ENCODE measurements at regions not wholly inside any gene's neighbourhood (a gene's known extent, or its start where the extent isn't known, plus 50 kb on each side); places are given as distances from the start of the nearest gene placed in this dataset.

DNA sequence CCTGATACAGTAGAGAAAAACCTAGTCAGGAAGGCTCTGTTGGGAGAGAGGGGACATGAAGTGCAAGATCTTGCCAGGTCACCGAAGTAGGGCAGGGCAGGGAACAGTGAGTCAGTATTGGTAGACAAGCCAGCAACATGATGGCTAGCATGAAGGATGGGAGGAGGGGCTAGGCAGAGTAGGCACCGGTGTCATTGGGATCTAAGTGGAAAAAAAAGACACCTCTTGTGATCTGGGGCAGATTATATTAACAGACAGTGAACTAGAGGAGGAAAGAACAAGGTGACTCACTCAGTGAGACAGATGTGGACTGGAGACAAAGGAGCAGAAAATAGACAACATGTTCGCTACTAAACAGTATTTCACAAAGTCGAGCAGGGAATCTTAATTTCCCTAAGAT, 149.2 kb upstream of the SLC24A5 start:
- no peak overlapping the region for H3K4me2 ChIP-seq (ENCODE audit: low read length)
- H2BK12ac ChIP-seq (ENCODE audit: low read length): no peak overlapping the region
- no peaks in the 10 kb centered on the region for H3K79me2 ChIP-seq (ENCODE audit: control insufficient read depth, insufficient read depth, low read length, poor library complexity)
- no peak overlapping the region for H4K91ac ChIP-seq (ENCODE audit: low read depth, low read length)
- no peaks in the 10 kb centered on the region for H3K9me3 ChIP-seq (ENCODE audit: insufficient read depth, low read depth, low read length)
- H4K8ac ChIP-seq (ENCODE audit: low read depth, low read length): no peak overlapping the region
- H3K18ac ChIP-seq (ENCODE audit: low read length): no peak overlapping the region
- no peak overlapping the region for H3K14ac ChIP-seq (ENCODE audit: low read length)
- no peak overlapping the region for H3K4ac ChIP-seq (ENCODE audit: low read depth, low read length)
- no peak overlapping the region for H2AFZ ChIP-seq (ENCODE audit: insufficient read depth, low read length, poor library complexity)
- H2AK5ac ChIP-seq (ENCODE audit: low read length): no peak overlapping the region
- H3K36me3 ChIP-seq (ENCODE audit: control insufficient read depth in 1 of 2, insufficient read depth in 2 of 2, low read length in 2 of 2): no peaks in the 10 kb centered on the region
- no peak overlapping the region for H2BK120ac ChIP-seq (ENCODE audit: insufficient read depth, low read length, poor library complexity)
- no peaks in the 10 kb centered on the region for H3K4me1 ChIP-seq (ENCODE audit: control insufficient read depth in 1 of 2, insufficient read depth in 2 of 2, low read length in 2 of 2)
- H4K12ac ChIP-seq (ENCODE audit: low read depth, low read length): no peak overlapping the region
- H3K23ac ChIP-seq (ENCODE audit: low read length): no peak overlapping the region
- WGBS (ENCODE audit: extremely low coverage, insufficient coverage, insufficient read length): no CpG with 5 or more reads among the region's 4 CpGs
- DNase-seq: no peak
- no peaks in the 10 kb centered on the region for H3K79me1 ChIP-seq (ENCODE audit: low read length)
- H3K9ac ChIP-seq (ENCODE audit: low read length): no peak overlapping the region
- H2BK5ac ChIP-seq (ENCODE audit: low read depth, low read length, poor library complexity): no peak overlapping the region
- no peak overlapping the region for H3K27ac ChIP-seq (ENCODE audit: low read depth, low read length)
- H3K4me3 ChIP-seq (ENCODE audit: low read depth, low read length): no peak overlapping the region
- H3K27me3 ChIP-seq (ENCODE audit: insufficient read depth, low read length): no peaks in the 10 kb centered on the region

DNA sequence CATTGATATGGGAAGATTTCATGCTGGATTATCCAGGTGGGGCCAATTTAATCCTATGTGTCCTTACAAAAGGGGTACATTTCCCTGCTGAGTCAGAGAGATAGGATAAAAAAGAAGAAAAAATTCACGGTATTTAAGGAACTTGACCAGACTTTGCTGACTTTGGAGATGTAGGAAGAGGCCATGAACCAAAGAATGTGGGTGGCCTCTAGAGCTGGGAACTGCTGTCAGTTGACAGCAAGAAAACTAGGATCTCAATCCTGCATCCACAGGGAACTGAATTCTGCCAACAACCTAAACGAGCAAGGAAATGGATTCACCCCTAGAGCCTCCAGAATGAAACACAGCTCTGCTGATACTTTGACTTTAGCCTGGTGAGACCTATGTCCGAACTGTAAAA, 148.1 kb upstream of the SLC24A5 start:
- Histone ChIP-seq H2AK5ac (ENCODE audit: low read length) (no peak overlapping the region), H3K79me2 (ENCODE audit: control insufficient read depth, insufficient read depth, low read length, poor library complexity) (no peaks in the 10 kb centered on the region), H3K9me3 (ENCODE audit: insufficient read depth, low read depth, low read length) (no peaks in the 10 kb centered on the region), H3K36me3 (ENCODE audit: control insufficient read depth in 1 of 2, insufficient read depth in 2 of 2, low read length in 2 of 2) (no peaks in the 10 kb centered on the region), H4K8ac (ENCODE audit: low read depth, low read length) (no peak overlapping the region), H3K4ac (ENCODE audit: low read depth, low read length) (no peak overlapping the region), H3K79me1 (ENCODE audit: low read length) (no peaks in the 10 kb centered on the region), H4K12ac (ENCODE audit: low read depth, low read length) (no peak overlapping the region), H2BK120ac (ENCODE audit: insufficient read depth, low read length, poor library complexity) (no peak overlapping the region), H3K9ac (ENCODE audit: low read length) (no peak overlapping the region), H3K27ac (ENCODE audit: low read depth, low read length) (no peak overlapping the region), H3K23ac (ENCODE audit: low read length) (no peak overlapping the region), H2AFZ (ENCODE audit: insufficient read depth, low read length, poor library complexity) (no peak overlapping the region), H2BK12ac (ENCODE audit: low read length) (no peak overlapping the region), H3K14ac (ENCODE audit: low read length) (no peak overlapping the region), H2BK5ac (ENCODE audit: low read depth, low read length, poor library complexity) (no peak overlapping the region), H3K4me3 (ENCODE audit: low read depth, low read length) (no peak overlapping the region), H3K4me1 (ENCODE audit: control insufficient read depth in 1 of 2, insufficient read depth in 2 of 2, low read length in 2 of 2) (no peaks in the 10 kb centered on the region), H4K91ac (ENCODE audit: low read depth, low read length) (no peak overlapping the region), H3K18ac (ENCODE audit: low read length) (no peak overlapping the region), H3K4me2 (ENCODE audit: low read length) (no peak overlapping the region), H3K27me3 (ENCODE audit: insufficient read depth, low read length) (no peaks in the 10 kb centered on the region)
- peak in 1 of 2 donors; percentile 11 for DNase-seq
- WGBS (ENCODE audit: extremely low coverage, insufficient coverage, insufficient read length): no CpG with 5 or more reads among the region's 3 CpGs

DNA sequence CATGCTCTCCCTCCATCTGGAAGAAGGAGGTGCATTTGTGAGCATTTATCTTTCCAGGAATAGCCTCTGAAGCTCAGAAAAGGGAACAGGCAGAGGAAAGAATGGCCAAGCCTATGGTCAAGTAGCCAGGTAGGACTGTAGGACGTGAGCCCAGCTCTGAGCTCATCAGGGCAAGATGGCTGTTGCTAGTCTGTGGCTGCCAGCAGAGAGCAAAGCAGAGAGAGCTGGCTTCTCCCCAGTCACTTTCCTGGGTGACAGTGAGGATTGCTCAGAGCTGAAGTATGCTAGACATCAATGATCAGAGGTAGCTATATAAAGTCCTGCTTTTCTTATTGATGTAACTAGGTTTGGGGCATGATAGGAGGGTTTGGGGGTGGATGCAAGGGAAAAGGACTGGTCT, 146.1 kb upstream of the SLC24A5 start:
- Histone ChIP-seq H3K4me3 (ENCODE audit: low read depth, low read length) (no peak overlapping the region), H4K12ac (ENCODE audit: low read depth, low read length) (no peak overlapping the region), H4K8ac (ENCODE audit: low read depth, low read length) (no peak overlapping the region), H3K4ac (ENCODE audit: low read depth, low read length) (no peak overlapping the region), H3K79me2 (ENCODE audit: control insufficient read depth, insufficient read depth, low read length, poor library complexity) (no peaks in the 10 kb centered on the region), H3K79me1 (ENCODE audit: low read length) (no peaks in the 10 kb centered on the region), H3K14ac (ENCODE audit: low read length) (no peak overlapping the region), H3K27ac (ENCODE audit: low read depth, low read length) (no peak overlapping the region), H3K4me1 (ENCODE audit: control insufficient read depth in 1 of 2, insufficient read depth in 2 of 2, low read length in 2 of 2) (no peaks in the 10 kb centered on the region), H3K27me3 (ENCODE audit: insufficient read depth, low read length) (no peaks in the 10 kb centered on the region), H3K9ac (ENCODE audit: low read length) (no peak overlapping the region), H2BK5ac (ENCODE audit: low read depth, low read length, poor library complexity) (no peak overlapping the region), H3K4me2 (ENCODE audit: low read length) (no peak overlapping the region), H3K23ac (ENCODE audit: low read length) (no peak overlapping the region), H2AK5ac (ENCODE audit: low read length) (no peak overlapping the region), H3K9me3 (ENCODE audit: insufficient read depth, low read depth, low read length) (no peaks in the 10 kb centered on the region), H2BK120ac (ENCODE audit: insufficient read depth, low read length, poor library complexity) (no peak overlapping the region), H3K36me3 (ENCODE audit: control insufficient read depth in 1 of 2, insufficient read depth in 2 of 2, low read length in 2 of 2) (no peaks in the 10 kb centered on the region), H3K18ac (ENCODE audit: low read length) (no peak overlapping the region), H2AFZ (ENCODE audit: insufficient read depth, low read length, poor library complexity) (no peak overlapping the region), H2BK12ac (ENCODE audit: low read length) (no peak overlapping the region), H4K91ac (ENCODE audit: low read depth, low read length) (no peak overlapping the region)
- DNase-seq: no peak
- no CpG with 5 or more reads among the region's 1 CpG for WGBS (ENCODE audit: extremely low coverage, insufficient coverage, insufficient read length)

DNA sequence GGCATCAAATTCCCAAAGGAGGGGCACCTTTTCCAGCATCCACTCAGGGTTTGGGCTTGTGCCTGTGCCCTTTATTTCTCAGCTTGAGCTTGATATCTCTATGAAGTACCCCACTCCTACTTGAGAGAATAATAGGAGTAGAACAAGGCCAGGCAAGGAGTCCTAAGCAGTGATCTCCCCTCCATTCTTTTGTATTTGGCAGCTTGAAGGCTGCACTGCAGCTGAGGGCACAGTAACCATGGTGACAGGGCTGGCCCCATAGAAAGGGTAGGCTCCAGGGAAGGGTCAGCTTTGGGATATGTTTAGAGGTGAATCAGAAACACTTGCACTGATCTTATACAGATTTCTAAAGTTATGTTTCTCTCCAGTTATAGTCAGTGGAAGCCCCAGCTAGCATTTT, 145.4 kb upstream of the SLC24A5 start:
- Histone ChIP-seq H2BK12ac (ENCODE audit: low read length) (no peak overlapping the region), H3K9ac (ENCODE audit: low read length) (no peak overlapping the region), H2AK5ac (ENCODE audit: low read length) (no peak overlapping the region), H3K18ac (ENCODE audit: low read length) (no peak overlapping the region), H3K79me2 (ENCODE audit: control insufficient read depth, insufficient read depth, low read length, poor library complexity) (no peaks in the 10 kb centered on the region), H3K4ac (ENCODE audit: low read depth, low read length) (no peak overlapping the region), H3K4me2 (ENCODE audit: low read length) (no peak overlapping the region), H4K12ac (ENCODE audit: low read depth, low read length) (no peak overlapping the region), H2BK120ac (ENCODE audit: insufficient read depth, low read length, poor library complexity) (no peak overlapping the region), H2BK5ac (ENCODE audit: low read depth, low read length, poor library complexity) (no peak overlapping the region), H3K14ac (ENCODE audit: low read length) (no peak overlapping the region), H4K8ac (ENCODE audit: low read depth, low read length) (no peak overlapping the region), H3K36me3 (ENCODE audit: control insufficient read depth in 1 of 2, insufficient read depth in 2 of 2, low read length in 2 of 2) (no peaks in the 10 kb centered on the region), H3K4me1 (ENCODE audit: control insufficient read depth in 1 of 2, insufficient read depth in 2 of 2, low read length in 2 of 2) (no peaks in the 10 kb centered on the region), H2AFZ (ENCODE audit: insufficient read depth, low read length, poor library complexity) (no peak overlapping the region), H4K91ac (ENCODE audit: low read depth, low read length) (no peak overlapping the region), H3K4me3 (ENCODE audit: low read depth, low read length) (no peak overlapping the region), H3K27me3 (ENCODE audit: insufficient read depth, low read length) (no peaks in the 10 kb centered on the region), H3K9me3 (ENCODE audit: insufficient read depth, low read depth, low read length) (no peaks in the 10 kb centered on the region), H3K23ac (ENCODE audit: low read length) (no peak overlapping the region), H3K27ac (ENCODE audit: low read depth, low read length) (no peak overlapping the region), H3K79me1 (ENCODE audit: low read length) (no peaks in the 10 kb centered on the region)
- DNase-seq: no peak

DNA sequence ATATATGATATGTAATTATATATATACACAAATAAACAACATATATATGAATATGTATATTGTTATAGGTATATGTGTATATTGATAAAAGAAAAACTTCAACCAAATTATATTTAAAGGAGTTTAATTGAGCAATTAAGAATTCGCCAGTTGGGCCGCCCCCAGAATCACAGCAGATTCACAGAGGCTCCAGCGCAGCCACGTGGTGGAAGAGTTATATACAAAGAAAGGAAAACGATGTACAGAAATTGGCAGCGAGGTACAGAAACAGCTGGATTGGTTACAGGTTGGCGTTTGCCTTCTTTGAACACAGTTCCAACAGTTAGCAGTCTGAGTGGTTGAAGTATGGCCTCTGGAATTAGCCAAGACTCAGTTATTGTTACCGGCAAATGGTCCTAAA, 137.3 kb upstream of the SLC24A5 start:
- H3K79me1 ChIP-seq (ENCODE audit: low read length): no peaks in the 10 kb centered on the region
- no peak overlapping the region for H2BK5ac ChIP-seq (ENCODE audit: low read depth, low read length, poor library complexity)
- no peak overlapping the region for H3K27ac ChIP-seq (ENCODE audit: low read depth, low read length)
- H4K91ac ChIP-seq (ENCODE audit: low read depth, low read length): no peak overlapping the region
- H4K12ac ChIP-seq (ENCODE audit: low read depth, low read length): no peak overlapping the region
- no peaks in the 10 kb centered on the region for H3K4me1 ChIP-seq (ENCODE audit: control insufficient read depth in 1 of 2, insufficient read depth in 2 of 2, low read length in 2 of 2)
- H3K4me2 ChIP-seq (ENCODE audit: low read length): no peak overlapping the region
- no peak overlapping the region for H3K4me3 ChIP-seq (ENCODE audit: low read depth, low read length)
- H2BK12ac ChIP-seq (ENCODE audit: low read length): no peak overlapping the region
- H3K36me3 ChIP-seq (ENCODE audit: control insufficient read depth in 1 of 2, insufficient read depth in 2 of 2, low read length in 2 of 2): no peaks in the 10 kb centered on the region
- H2AFZ ChIP-seq (ENCODE audit: insufficient read depth, low read length, poor library complexity): no peak overlapping the region
- H3K79me2 ChIP-seq (ENCODE audit: control insufficient read depth, insufficient read depth, low read length, poor library complexity): no peaks in the 10 kb centered on the region
- H3K9me3 ChIP-seq (ENCODE audit: insufficient read depth, low read depth, low read length): no peaks in the 10 kb centered on the region
- H3K4ac ChIP-seq (ENCODE audit: low read depth, low read length): no peak overlapping the region
- WGBS (ENCODE audit: extremely low coverage, insufficient coverage, insufficient read length): no CpG with 5 or more reads among the region's 8 CpGs
- no peak overlapping the region for H3K14ac ChIP-seq (ENCODE audit: low read length)
- H2AK5ac ChIP-seq (ENCODE audit: low read length): no peak overlapping the region
- peak in 1 of 2 donors; percentile 23 for DNase-seq
- no peaks in the 10 kb centered on the region for H3K27me3 ChIP-seq (ENCODE audit: insufficient read depth, low read length)
- no peak overlapping the region for H3K23ac ChIP-seq (ENCODE audit: low read length)
- no peak overlapping the region for H2BK120ac ChIP-seq (ENCODE audit: insufficient read depth, low read length, poor library complexity)
- no peak overlapping the region for H4K8ac ChIP-seq (ENCODE audit: low read depth, low read length)
- H3K18ac ChIP-seq (ENCODE audit: low read length): no peak overlapping the region
- no peak overlapping the region for H3K9ac ChIP-seq (ENCODE audit: low read length)

All from trophoblast cell (in vitro differentiated cells and primary cell).